ENCODE measurements at regions not wholly inside any gene's neighbourhood (a gene's known extent, or its start where the extent isn't known, plus 50 kb on each side); places are given as distances from the start of the nearest gene placed in this dataset.
"Not testable (repeated sequence)": the region's sequence is repeated elsewhere in the genome, so short reads cannot be mapped to it uniquely, and the experiment has no call there.

DNA sequence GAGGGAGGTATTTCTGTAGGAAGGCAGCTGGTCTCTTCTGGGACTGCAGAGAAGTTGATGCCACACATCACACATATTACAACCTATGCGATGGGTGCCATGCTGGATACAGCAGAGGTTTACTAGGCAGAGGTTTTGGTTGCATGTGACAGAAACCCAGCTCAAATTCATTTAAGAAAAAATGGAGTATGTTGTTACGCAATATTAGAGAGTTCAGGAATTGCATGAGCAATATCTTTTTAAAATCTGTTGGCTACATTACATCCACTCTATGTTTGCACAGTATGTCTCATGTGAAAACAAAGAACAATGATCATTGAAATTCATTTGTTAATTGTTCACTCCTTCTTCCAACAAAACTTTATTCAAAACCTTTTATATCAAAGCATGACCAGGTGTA lies 425.2 kb downstream of the RWDD3 start:
- POLR2A ChIA-PET (ENCODE audit: unreplicated experiment), result no interaction called here
- CTCF ChIA-PET, result no interaction called here
- BruUV-seq (replicated peaks), result no TSS peak
- Histone ChIP-seq H3K4me2 (ENCODE audit: low read length) (no peak overlapping the region), H3K36me3 (ENCODE audit: low read depth, low read length) (no peaks in the 10 kb centered on the region), H3K4me3 (ENCODE audit: low read length) (no peak overlapping the region), H2AFZ (ENCODE audit: low read length) (no peak overlapping the region), H3K9me2 (replicated peaks; ENCODE audit: low read length) (no peaks in the 10 kb centered on the region), H3K27ac (ENCODE audit: low read length) (no peak overlapping the region), H3K9ac (ENCODE audit: low read length) (no peak overlapping the region), H4K20me1 (ENCODE audit: low read length) (no peaks in the 10 kb centered on the region), H3K27me3 (ENCODE audit: low read length) (peaks cover 44% of the 10 kb centered on the region), H3K4me1 (ENCODE audit: insufficient read depth, low read length) (no peaks in the 10 kb centered on the region), H3F3A (ENCODE audit: low read length, unreplicated experiment) (no peaks in the 10 kb centered on the region), H3K79me2 (ENCODE audit: low read length) (no peaks in the 10 kb centered on the region), H3K9me3 (ENCODE audit: low read length) (no peaks in the 10 kb centered on the region)
- TF ChIP-seq EZH2 (IDR thresholded peaks at IDR 0.05; ENCODE audit: low read length, unreplicated experiment) (no peak), EZH2phosphoT487 (IDR thresholded peaks at IDR 0.05; ENCODE audit: borderline replicate concordance, low read length) (no peak)
- TF ChIP-seq, protein P1, sequence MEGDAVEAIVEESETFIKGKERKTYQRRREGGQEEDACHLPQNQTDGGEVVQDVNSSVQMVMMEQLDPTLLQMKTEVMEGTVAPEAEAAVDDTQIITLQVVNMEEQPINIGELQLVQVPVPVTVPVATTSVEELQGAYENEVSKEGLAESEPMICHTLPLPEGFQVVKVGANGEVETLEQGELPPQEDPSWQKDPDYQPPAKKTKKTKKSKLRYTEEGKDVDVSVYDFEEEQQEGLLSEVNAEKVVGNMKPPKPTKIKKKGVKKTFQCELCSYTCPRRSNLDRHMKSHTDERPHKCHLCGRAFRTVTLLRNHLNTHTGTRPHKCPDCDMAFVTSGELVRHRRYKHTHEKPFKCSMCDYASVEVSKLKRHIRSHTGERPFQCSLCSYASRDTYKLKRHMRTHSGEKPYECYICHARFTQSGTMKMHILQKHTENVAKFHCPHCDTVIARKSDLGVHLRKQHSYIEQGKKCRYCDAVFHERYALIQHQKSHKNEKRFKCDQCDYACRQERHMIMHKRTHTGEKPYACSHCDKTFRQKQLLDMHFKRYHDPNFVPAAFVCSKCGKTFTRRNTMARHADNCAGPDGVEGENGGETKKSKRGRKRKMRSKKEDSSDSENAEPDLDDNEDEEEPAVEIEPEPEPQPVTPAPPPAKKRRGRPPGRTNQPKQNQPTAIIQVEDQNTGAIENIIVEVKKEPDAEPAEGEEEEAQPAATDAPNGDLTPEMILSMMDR (conservative IDR thresholded peaks at IDR 0.05; ENCODE audit: low read depth, low read length), result no peak
- ATAC-seq (no peak), DNase-seq (no peak)
- intact Hi-C loops (cut with micrococcal nuclease), result no loop called here

DNA sequence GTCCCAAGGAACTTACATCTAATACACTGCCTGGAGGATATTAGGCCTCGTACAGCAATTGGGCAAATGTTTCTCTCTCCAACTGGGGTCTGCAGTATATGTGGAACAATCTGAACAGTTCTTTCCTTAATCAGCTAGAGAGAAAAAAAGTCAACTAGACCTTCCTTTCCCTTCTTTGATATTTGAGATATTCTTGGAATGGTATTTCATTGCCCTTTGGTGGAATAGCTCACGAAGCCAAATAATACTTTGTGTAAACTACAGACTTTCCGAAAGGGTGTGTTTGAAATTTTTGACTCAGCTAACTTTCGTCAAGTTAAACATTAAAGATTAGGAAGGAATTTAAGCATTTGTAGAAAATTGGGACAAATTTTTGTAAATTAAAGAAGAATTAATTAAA lies 425.6 kb downstream of the RWDD3 start:
- no peak overlapping the region for H3K27ac ChIP-seq (ENCODE audit: low read length)
- no peak overlapping the region for H3K4me3 ChIP-seq (ENCODE audit: low read length)
- H3K36me3 ChIP-seq (ENCODE audit: low read depth, low read length), result no peaks in the 10 kb centered on the region
- H2AFZ ChIP-seq (ENCODE audit: low read length), result no peak overlapping the region
- no peaks in the 10 kb centered on the region for H4K20me1 ChIP-seq (ENCODE audit: low read length)
- H3K27me3 ChIP-seq (ENCODE audit: low read length), result peaks cover 40% of the 10 kb centered on the region
- ChIA-PET CTCF (no interaction called here), POLR2A (ENCODE audit: unreplicated experiment) (no interaction called here)
- H3K79me2 ChIP-seq (ENCODE audit: low read length), result no peaks in the 10 kb centered on the region
- no peaks in the 10 kb centered on the region for H3K9me2 ChIP-seq (replicated peaks; ENCODE audit: low read length)
- TF ChIP-seq EZH2 (IDR thresholded peaks at IDR 0.05; ENCODE audit: low read length, unreplicated experiment) (no peak), EZH2phosphoT487 (IDR thresholded peaks at IDR 0.05; ENCODE audit: borderline replicate concordance, low read length) (no peak)
- TF ChIP-seq, protein P1 (conservative IDR thresholded peaks at IDR 0.05; ENCODE audit: low read depth, low read length), result no peak
- no peak overlapping the region for H3K9ac ChIP-seq (ENCODE audit: low read length)
- intact Hi-C loops (cut with micrococcal nuclease), result no loop called here
- no peaks in the 10 kb centered on the region for H3F3A ChIP-seq (ENCODE audit: low read length, unreplicated experiment)
- no peak overlapping the region for H3K4me2 ChIP-seq (ENCODE audit: low read length)
- no peaks in the 10 kb centered on the region for H3K9me3 ChIP-seq (ENCODE audit: low read length)
- DNase-seq, result no peak
- H3K4me1 ChIP-seq (ENCODE audit: insufficient read depth, low read length), result no peaks in the 10 kb centered on the region
- ATAC-seq, result no peak
- no TSS peak for BruUV-seq (replicated peaks)

DNA sequence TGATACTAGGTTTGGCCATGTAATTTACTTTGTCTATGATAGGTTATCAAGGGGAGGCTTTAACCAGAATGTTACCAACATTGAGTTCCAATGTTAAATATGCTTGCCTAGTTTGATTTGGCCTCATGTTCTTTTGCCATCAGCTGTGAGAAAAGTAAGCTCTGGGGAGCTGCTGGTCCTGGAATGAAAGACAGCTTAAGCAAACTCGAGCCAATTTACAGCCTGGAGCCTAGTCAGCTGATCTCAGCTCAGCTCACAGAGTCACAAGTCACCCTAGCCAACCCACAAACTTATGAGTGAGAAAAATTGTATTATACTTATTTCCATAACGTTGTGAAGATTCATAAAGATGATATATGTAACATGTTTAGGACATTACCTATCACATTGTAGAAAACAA lies 426.7 kb downstream of the RWDD3 start:
- POLR2A ChIA-PET (ENCODE audit: unreplicated experiment), result no interaction called here
- ATAC-seq, result no peak
- no peak overlapping the region for H2AFZ ChIP-seq (ENCODE audit: low read length)
- CTCF ChIA-PET, result no interaction called here
- H4K20me1 ChIP-seq (ENCODE audit: low read length), result no peaks in the 10 kb centered on the region
- H3F3A ChIP-seq (ENCODE audit: low read length, unreplicated experiment), result no peaks in the 10 kb centered on the region
- no peak overlapping the region for H3K27ac ChIP-seq (ENCODE audit: low read length)
- no peak overlapping the region for H3K4me2 ChIP-seq (ENCODE audit: low read length)
- no peak overlapping the region for H3K9ac ChIP-seq (ENCODE audit: low read length)
- no peaks in the 10 kb centered on the region for H3K4me1 ChIP-seq (ENCODE audit: insufficient read depth, low read length)
- intact Hi-C loops (cut with micrococcal nuclease), result no loop called here
- no peaks in the 10 kb centered on the region for H3K9me3 ChIP-seq (ENCODE audit: low read length)
- TF ChIP-seq EZH2phosphoT487 (IDR thresholded peaks at IDR 0.05; ENCODE audit: borderline replicate concordance, low read length), result no peak
- TF ChIP-seq, protein P1 (conservative IDR thresholded peaks at IDR 0.05; ENCODE audit: low read depth, low read length), result no peak
- TF ChIP-seq EZH2 (IDR thresholded peaks at IDR 0.05; ENCODE audit: low read length, unreplicated experiment), result no peak
- H3K4me3 ChIP-seq (ENCODE audit: low read length), result no peak overlapping the region
- H3K9me2 ChIP-seq (replicated peaks; ENCODE audit: low read length), result no peaks in the 10 kb centered on the region
- no peaks in the 10 kb centered on the region for H3K79me2 ChIP-seq (ENCODE audit: low read length)
- H3K36me3 ChIP-seq (ENCODE audit: low read depth, low read length), result no peaks in the 10 kb centered on the region
- H3K27me3 ChIP-seq (ENCODE audit: low read length), result peaks cover 36% of the 10 kb centered on the region
- BruUV-seq (replicated peaks), result no TSS peak
- DNase-seq, result no peak

DNA sequence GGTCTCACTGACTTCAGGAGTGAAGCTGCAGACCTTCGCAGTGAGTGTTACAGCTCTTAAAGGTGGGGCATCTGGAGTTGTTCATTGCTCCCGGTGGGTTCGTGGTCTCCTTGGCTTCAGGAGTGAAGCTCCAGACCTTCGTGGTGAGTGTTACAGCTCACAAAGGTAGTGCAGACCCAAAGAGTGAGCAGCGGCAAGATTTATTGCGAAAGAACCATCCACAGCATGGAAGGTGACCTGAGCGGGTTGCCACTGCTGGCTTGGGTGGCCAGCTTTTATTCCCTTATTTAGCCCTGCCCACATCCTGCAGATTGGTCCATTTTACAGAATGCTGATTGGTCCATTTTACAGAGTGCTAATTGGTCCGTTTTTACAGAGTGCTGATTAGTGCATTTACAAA lies 429.5 kb downstream of the RWDD3 start:
- not testable (repeated sequence) for H4K20me1 ChIP-seq (ENCODE audit: low read length); DNase-seq

More for the DNA sequence above, 429.5 kb downstream of the RWDD3 start:
- H3K4me2 ChIP-seq (ENCODE audit: low read length); H3F3A ChIP-seq (ENCODE audit: low read length, unreplicated experiment); intact Hi-C loops (cut with micrococcal nuclease); POLR2A ChIA-PET (ENCODE audit: unreplicated experiment); H3K9me2 ChIP-seq (replicated peaks; ENCODE audit: low read length); CTCF ChIA-PET; H3K27ac ChIP-seq (ENCODE audit: low read length); H3K79me2 ChIP-seq (ENCODE audit: low read length); H3K4me1 ChIP-seq (ENCODE audit: insufficient read depth, low read length); H3K36me3 ChIP-seq (ENCODE audit: low read depth, low read length); H3K9me3 ChIP-seq (ENCODE audit: low read length); BruUV-seq (replicated peaks); H3K4me3 ChIP-seq (ENCODE audit: low read length); H2AFZ ChIP-seq (ENCODE audit: low read length); H3K9ac ChIP-seq (ENCODE audit: low read length); ATAC-seq: not testable (repeated sequence)
- H3K27me3 ChIP-seq (ENCODE audit: low read length), result peaks cover 16% of the 10 kb centered on the region
